ENCODE measurements at regions not wholly inside any gene's neighbourhood (a gene's known extent, or its start where the extent isn't known, plus 50 kb on each side); places are given as distances from the start of the nearest gene placed in this dataset.

DNA sequence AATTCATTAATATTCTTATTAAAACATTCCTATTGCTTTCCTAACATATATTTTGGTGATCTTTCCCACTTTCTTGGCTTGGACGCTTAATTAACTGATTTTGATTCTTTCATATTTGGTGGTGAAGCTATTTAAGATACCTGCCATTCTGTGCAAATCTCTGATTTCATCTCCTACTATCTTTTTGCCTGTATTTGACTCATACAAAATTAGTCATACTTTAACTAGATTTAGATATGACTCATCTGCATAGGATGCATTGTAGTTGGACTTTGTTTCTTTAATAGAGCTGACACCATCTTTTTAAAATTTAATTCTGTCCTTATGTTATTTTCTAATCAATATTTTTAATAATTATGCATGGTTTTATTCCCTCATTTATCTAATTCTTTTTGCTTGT is 93.8 kb upstream of the PLPPR4 start:
- DNase-seq = no peak

DNA sequence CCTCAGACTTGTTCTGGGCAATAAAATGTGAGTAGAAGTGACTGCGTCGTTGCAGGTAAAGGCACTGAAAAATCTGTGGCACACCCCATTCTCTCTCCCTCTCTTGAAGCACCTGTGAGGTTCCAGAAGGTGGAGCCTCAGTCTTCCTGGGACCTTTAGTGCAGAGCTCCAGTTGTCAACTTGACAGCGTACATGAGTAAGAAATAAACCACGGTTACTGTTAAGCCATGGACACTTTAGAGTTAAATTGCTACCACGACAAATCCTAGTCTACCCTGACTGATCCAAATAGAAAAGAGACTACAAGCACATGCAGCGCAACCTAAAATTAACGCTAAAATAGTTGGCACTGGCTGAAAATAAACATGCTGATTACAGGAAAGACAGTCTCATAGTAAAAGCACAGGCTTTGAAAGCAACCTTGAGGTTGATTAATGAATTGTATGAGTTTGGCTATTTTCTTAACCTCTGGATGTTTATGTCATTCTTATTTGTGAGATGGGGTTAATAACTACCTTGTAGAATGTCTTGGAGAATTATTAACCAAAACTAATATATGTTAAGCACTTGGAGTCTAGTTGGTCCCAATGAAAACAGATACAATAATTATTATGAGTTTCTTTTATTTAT is 93.0 kb upstream of the PLPPR4 start:
- DNase-seq = no peak

DNA sequence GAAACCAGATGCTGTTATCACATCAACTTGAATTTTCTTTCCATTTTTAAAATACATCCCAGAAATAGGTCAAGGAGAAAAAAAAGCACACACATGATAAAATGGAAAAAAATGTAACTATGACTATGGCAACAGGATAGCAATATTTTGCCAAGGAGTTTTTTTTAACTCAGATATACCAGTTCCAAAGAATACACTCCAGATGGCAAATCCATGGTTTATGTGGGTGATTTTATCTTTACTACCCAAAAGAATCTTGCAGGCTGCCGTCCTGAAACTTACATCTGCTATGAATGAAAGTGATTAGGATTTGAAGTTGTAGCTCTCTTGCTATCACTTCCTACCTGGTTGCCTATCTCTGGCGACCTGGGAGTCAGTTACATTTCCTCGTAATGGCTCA is 91.0 kb upstream of the PLPPR4 start:
- no peak for DNase-seq

DNA sequence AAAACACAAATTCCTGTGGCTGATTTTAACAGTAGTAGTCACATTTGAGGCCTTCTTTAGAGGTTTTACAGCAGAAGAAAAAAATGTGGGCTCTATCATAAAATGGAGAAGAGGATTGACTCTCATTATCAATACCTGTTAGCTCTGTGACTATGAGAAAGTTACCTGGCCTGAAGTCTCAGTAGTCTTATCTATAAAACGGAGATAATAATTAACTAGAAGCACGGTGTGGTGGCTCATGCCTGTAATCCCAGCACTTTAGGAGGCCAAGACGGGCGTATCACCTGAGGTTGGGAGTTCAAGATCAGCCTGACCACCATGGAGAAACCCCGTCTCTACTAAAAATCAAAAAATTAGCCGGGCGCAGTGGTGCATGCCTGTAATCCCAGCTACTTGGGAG is 90.4 kb upstream of the PLPPR4 start:
- no peak for DNase-seq

DNA sequence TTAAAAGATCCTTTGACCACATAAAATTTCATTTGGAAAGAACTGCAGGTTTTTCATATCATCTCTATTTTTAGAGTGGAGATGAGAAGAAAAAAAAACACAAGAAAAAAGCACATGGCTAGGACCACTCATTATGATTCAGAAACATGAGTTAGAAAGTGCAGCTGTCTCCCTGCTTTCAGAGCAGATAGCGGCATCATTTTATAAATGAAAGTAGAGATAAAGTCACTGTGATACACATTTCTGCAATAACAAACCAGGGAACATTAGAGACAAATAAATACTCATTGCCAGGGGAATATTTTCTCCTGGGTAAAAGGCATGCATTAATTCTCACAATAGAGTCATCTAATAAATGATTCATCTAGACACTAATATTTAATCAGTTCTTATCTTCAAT is 87.5 kb upstream of the PLPPR4 start:
- no peak for DNase-seq

DNA sequence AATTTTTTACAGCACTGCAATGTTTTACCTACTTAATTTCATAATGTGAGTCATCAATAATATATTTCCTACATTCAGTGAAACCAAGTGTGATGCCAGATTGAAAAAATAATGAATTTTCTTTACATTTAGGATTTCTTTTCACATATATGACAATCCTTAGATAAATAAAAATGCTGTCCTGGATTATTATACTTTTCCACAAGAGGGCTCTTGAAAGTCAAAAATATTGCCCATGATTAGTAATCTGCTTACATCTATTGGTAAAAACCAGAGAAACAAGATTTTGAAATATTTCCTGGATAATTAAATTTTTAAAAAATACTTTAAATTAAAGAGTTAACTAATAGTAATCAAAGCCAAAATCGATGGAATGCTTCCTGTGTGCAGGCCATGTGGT is 86.8 kb upstream of the PLPPR4 start:
- no peak for DNase-seq

DNA sequence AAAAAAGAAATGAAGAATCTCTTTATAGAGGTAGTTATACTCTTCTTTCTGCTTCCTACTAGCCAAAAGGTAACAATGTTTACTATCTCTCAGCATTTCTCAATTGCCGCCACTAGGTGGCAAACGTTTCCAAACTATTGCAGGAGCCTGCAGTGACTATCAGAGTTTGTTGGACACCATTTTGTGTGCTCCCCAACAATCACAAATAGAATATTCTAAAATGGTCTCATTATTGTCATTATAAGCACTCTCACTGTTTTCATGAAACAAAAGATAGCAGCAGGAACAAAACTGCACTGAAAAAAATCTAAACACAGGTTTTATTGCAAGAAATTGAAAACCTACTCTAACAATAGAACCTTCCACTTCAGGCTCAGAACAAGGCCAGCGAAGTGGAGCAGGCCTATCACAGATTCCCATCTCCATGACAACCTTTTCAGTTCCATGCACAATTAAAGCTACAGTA is 83.9 kb upstream of the PLPPR4 start:
- DNase-seq = peak; percentile 41

DNA sequence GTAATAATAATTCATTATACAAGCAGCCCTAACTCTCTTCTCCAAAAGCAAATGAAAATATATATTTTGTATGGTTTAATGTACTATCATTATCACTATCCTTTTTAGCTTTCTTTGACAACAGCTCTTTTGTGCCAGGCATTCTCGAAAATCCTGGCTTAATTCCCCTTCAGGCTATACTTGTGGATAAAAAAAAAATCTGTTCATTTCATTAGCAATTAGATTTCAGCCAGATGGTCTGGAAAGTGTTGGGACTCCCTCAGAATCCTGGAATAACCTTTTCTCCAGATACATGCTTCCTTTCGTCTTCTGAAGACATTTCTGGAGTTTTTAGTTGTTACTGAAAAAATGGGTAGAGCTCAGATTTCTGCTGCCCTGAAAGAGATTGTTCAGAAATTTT is 83.4 kb upstream of the PLPPR4 start:
- no peak for DNase-seq

DNA sequence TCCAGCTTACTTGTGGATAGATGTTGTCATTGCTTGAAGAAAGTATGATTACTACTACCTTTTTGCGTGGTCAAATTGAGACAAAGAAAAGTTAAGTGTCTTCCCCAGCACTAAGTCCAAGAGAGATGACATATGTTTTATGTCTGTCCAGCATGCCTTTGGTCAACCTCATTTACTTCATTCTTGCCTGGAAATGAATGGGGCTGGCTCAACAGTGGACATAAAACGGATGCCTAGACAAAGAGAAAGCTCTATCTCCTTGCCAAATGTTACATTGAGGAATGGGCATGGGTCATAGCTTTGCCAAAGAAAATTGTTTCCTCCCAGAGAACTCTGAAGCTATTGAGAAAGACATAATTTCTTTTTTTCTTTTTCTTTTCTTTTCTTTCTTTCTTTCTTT is 82.4 kb upstream of the PLPPR4 start:
- no peak for DNase-seq

DNA sequence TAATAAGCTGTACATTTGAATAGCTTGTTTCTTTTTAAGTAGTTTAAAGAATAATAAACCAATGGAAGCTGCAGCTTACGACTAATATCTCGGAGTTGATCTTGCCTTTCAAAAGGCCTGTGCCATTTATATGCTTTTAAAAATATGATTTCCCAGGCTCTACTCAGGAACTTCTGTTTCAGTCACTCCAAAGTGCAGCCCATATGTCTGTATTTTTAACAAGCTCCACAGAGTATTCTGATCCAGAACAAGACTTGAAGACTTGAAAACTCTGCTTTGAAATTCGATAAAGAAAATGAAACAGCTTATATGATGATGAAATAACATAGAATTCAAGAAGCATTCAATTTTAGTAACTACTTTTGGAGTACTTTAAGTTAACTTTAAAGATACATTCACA is 79.1 kb upstream of the PLPPR4 start:
- no peak for DNase-seq

DNA sequence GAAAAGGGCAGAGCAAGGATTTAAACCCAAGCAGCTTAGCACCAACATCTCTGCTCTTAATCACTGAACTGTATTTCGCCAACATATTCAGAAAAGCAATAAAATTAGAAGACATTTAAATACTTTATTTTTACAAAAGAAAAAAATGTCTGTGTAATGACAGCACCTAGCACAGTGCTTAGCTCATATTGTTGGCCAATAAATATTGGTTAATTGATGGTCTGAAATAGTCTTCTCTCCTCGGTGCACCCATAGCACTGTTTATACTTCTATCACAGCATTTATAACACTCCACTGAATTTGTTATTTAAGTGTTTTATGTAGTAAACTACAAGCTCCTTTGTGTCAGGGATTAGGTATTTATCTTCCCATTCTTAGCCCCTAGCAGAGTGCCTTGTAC is 70.9 kb upstream of the PLPPR4 start:
- no peak for DNase-seq

DNA sequence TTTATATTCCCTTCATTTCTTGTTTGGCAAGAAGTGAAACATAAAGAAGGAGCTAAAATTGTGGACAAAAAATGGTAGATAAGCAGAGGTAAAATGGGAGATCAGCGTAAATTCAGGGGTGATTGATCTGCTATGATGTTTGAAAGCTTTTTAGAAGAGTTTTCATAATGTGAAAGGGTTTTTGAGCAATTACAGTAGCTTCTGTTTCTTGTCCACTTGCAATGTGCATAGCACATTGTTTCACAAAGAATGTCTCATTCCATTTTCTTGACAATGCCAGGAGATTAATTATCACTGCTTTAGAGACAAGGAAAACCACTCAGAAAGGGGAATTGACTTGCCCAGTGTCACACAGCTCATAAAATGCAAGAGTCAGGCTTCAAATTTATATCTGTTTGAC is 65.9 kb upstream of the PLPPR4 start:
- no peak for DNase-seq

DNA sequence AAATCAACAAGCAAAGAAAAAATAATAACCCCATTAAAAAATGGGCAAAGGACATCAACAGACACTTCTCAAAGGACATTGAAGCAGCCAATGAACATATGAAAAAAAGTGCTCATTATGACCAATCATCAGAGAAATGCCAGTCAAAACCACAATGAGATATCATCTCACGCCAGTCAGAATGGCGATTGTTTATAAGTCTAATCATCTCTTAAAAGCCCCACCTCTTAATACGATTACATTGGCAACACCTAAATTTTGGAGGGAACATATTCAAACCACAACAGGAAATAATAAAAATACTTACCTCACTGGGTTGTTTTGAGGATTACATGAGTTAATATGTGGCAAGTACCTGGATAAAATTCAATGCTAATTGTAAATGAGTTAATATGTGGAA is 57.1 kb upstream of the PLPPR4 start:
- no peak for DNase-seq
